GM19328 (cell line): ENCODE measurements at regions not wholly inside any gene's neighbourhood (a gene's known extent, or its start where the extent isn't known, plus 50 kb on each side); places are given as distances from the start of the nearest gene placed in this dataset.

Source experiments
- ATAC-seq: cut with Tn5 transposase; IDR thresholded peaks from one replicate; pipeline ENCODE4 v1.9.1; 2021; ENCODE audit warnings: mild to moderate bottlenecking, moderate library complexity; ENCODE audit not compliant: unreplicated experiment

DNA sequence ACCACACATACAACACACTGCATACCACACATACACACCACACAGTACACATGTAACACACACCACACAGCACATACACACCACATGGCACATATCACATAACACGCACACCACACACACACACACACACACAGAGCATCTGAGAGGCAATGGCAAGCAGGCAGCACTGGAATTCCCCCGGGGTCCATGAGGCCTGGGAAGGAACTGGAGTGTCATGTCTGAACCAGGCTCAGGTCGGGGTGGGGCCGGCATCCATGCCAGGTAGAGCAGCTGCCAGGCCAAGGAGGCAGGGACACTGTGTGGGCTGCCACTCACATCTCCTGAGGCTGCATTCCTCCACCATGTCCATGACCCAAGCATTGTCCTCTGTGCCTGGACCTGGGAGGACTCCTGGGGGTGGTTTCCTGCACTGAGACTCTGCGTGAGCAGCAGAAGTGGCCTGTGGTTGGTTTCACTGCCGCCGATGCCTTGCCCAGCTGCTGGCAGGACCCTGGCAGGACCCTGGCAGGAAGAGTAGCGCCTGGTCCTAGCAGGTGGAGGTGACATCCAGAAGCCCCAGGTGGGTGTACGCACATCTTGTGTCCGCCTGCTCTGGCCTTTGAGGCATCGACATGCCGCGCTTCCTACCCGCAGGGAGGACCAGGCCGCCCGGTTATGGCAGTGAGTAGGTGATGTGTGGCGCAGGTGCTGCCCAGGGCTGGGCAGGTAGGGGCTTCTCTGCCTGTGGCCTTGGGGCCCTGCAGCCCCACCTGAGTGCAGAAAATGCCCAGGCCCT, 1280.4 kb downstream of the TBC1D22A start:
- ATAC-seq: no peak

DNA sequence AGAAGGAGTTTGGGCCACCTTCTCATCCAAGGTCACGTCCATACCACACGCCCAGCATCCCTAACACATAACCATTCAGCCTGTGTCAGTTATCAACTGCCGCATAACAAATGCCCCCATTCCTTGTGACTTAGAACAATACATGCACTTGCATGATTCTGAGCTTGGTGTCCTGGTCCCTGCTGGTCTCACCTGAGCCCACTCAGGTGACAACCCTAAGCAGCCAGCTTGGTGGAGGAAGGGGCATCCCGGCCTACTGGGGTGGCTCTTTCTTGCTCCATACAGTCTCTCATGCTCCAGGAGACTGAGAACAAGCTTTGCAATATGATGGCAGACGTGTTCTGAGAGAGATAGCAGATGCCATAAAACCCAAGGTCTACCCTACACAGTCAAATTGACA, 1276.9 kb downstream of the TBC1D22A start:
- ATAC-seq: no peak

DNA sequence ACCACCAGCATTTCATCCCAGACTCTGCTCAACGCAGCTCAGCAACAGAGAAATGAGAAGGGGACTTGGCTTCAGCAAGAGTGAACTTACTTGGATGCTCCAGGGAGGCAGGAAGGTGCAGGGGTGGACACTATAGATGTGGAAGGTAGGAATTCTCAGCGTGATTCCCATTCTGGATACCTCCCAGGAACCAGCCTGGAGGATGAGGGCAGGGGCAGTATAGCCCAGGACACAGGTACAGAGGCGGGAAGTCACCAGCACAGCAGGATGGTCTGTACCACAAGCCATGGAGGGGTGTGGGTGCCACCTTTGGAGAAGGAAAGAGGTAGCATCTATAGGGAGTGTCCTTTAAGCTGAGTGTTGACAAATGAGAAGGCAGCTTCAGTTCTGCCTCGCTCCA, 1275.2 kb downstream of the TBC1D22A start:
- ATAC-seq: no peak

DNA sequence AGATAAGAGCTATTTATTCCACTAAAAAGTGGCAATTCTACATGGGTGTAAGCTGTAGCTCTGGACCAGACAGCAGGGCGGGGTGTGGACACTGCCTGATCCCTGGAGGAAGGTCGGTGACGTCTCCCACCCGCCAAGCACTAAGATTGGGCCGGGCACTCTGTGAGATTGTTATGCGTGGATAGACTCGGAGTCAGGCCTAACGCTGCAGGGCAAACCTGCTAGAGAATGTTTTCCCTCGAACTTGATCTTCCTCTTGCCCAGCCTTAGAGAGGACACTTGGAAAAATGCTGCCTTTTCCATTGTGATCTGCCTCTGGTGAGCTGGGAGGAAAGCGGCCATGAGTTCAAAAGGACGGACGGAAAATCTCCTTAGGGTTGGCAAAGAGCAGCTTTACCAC, 1273.4 kb downstream of the TBC1D22A start:
- no peak for ATAC-seq

DNA sequence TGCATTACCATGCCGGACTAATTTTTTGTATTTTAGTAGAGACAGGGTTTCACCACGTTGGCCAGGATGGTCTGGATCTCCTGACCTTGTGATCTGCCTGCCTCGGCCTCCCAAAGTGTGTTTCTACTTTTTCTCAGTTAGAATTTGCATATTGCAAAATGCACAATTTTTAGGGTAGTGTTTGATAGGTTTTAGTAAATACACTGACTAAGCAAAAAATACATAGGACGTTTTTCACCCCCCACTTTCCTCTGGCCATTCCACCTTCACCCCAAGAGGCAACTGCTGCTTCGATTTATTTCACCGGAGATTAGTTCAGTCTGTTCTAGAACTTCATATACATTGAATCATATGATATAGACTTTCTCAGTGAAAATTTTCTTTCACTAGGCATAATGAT, 1269.1 kb downstream of the TBC1D22A start:
- no peak for ATAC-seq

DNA sequence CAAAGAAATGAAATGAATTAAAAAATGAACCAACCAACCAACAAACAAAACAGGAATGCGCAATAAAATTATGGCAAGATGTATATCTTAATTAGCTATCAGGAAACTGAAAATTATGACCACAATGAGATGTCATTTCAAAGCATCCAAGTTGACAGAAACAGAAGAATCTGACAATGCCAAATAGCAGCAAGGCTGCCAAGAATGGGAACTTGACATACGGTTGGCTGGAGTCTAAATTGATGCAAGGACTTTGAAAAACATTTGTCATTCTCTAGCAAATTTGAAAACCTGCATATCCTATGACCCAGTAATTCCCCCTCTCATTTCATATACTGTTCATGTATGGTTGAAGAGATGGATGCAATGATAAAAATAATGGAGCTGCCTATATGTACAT, 1262.6 kb downstream of the TBC1D22A start:
- ATAC-seq: no peak

DNA sequence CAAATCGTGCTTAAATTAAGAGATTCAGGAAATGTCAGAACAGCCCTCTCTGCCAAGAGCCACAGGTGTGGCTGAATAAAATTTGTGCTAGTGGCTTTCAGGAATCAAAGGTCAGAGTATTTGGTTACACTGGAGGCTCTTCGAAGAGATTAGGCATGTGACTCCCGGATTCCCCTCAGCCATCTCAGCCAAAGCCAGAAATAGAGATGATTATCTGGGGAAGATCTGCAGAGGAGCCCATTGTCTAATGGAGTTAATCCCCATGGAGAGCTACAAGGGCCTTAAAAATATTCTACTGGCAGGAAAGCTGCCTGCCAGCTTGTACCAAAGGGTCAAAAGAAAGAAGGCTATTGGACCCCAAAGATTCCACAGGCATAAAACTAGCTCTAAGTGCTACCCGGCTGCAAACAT, 1259.5 kb downstream of the TBC1D22A start:
- no peak for ATAC-seq

DNA sequence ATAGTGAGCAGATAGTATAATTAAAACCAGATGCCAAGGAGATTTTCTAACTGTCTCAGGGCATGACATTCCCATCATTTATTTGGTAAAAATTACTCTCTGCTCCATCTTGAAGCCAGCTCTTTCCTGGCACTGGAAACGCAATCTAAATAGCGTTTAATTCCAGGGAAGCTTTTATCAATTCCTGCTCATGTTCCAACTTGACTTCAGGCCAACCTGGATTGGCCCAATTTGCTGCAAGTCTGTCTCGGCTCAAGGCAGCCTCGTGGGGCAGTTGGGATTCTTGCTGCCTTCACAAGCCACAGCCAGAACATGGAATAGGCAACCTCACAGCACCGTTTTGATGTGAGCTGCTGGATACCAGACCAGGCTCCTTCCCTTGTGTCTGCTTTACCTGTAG, 1255.9 kb downstream of the TBC1D22A start:
- no peak for ATAC-seq

DNA sequence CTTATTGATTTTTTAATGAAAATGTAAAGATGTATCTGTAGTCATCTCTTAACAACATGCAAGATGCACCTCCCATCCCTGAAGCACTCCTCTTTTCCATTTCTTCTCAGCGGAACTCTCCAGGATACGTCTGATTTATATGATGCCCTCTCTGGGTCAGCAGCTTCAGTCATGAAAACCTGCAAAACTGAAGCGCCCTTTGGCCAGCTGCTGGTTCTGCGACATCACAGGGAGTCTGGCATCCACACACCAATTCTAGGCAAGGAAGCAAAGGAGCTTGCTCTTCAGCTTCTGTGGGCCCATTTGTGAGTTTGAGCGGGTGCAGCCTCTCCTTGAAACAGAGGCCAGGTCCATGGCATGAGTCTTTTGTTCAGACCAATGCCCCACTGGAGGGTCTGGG, 1253.3 kb downstream of the TBC1D22A start:
- no peak for ATAC-seq

DNA sequence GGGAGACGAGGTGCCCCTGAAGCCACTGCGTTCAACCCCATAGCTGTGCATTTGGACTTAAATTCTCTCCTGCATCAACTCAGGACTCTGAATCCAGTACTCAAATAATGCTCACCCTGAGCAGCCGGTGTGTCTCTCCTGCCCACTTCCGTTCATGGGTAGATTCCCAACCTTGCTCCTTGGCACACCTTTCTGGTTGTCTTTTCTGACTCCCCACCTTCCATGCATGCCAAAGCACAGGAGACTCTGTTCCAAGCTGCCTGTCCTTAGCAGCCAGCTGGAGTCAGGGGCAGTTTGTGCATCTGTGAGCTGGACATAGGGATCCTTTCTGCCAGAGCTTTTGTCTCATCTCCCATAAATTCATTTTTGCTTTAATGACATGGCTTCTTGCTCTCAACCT, 1242.5 kb downstream of the TBC1D22A start:
- ATAC-seq: no peak

DNA sequence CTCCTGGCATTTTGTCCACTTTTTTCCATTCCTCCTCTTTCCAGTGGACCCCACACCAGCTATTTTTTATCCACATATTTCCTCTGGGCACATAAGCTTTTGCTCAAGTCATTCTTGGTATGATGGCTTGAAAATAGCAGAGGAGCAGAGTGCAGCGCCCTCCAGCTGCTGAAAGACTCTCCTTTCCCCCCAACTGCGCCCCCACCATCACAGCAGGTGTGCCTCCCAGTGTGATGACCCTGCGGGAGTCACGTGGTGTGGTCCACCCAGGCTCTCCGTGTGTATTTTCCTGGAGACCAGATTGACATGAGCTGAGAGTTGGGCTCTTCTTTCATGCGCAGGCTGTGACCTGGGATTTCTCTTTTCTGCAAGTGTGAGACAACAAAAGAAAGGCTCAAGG, 1241.6 kb downstream of the TBC1D22A start:
- no peak for ATAC-seq

DNA sequence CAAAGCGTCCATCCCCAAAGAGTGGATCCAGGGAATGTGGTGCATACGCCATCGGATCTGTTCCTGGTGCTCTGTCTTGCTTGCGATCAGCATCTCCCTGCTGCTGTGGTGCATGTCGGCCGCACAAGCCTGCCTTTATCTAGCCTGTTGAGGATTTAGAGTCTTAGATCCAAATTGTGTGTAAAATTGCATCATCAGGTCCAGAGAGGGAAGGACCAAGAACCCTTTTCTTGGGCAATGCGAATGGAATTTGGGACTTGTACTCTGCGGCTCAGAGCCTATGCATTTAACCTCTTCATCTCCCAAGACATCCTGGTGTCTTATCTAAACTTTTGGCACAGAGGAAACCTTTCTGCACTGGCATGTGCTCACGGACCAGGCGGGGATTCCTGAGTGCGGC, 1238.7 kb downstream of the TBC1D22A start:
- no peak for ATAC-seq

DNA sequence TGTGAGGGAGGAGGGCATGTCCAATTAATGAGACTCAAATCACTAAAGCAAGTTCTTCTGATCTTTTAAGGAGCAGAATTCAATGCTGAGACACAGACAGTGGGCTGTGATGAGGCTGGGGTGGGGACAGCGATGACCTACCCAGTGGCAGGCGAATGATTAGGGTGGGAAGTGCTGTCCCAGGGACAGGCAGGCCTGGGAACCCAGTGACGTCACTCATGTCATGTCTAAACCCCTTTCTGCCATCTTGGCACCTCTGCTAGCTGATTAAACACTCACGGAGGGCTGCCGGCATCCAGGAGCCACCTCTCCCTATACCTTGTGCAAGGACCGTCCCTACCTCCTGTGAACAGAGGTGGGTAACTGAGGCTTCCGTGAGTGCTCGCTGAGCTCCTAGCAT, 1235.2 kb downstream of the TBC1D22A start:
- no peak for ATAC-seq

DNA sequence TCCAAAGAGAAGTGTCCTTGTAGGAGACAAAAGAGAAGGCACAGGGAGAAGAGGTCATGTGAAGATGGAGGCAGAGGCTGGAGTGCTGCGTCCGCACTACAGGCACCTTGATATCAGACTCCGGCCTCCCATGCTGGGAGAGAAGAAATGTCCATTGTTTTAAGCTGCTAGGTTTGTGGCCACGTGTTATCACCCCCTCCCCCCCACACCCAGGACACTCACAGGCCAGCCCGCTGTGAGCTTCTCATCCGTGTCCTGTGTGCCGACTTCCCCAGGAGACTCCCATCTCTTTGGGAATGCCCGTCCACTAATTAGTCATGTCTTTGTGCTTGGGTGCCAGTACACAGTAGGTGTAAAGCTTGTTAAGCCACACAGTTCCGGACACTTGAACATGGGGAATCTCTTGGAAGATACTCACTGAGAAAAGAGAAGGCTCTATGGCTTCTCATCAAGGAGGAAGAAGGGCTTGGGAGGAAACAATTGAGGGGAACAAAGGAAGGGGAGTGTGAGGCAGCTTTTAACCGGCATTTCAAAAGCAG, 1234.7 kb downstream of the TBC1D22A start:
- ATAC-seq: no peak

DNA sequence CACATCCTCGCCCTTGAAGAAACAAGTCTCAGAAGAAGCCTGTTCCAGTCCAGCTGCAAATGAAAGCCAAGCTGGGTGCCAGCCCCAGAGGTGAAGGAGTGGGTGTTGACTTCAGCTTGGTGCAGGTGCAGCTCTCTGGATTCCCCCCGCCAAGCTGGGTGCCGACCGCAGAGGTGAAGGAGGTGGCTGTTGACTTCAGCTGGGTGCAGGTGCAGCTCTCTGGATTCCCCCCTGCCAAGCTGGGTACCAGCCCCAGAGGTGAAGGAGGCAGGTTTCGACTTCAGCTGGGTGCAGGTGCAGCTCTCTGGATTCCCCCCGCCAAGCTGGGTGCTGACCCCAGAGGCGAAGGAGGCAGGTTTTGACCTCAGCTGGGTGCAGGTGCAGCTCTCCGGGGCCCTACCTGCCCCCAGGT, 1234.0 kb downstream of the TBC1D22A start:
- ATAC-seq: no peak

DNA sequence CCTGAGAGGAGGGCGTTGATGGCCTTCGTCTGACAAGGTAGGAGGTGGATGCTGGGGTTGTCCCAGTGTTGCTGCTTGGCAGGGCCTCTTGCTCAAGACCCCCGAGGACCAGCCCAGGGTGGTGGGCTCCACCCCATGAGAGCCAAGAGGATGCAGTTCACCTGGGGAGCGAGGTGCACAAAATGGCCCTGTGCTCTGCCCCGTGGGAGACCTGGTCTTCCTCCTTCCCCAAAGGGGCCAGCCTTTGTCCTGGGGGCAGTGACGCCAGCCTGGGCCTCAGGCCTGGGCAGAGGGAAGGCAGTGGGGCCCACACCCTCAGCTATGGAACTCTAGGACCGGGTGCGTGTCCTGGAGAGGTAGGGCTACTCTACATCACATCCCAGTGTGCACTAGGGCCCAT, 1233.3 kb downstream of the TBC1D22A start:
- ATAC-seq: no peak

DNA sequence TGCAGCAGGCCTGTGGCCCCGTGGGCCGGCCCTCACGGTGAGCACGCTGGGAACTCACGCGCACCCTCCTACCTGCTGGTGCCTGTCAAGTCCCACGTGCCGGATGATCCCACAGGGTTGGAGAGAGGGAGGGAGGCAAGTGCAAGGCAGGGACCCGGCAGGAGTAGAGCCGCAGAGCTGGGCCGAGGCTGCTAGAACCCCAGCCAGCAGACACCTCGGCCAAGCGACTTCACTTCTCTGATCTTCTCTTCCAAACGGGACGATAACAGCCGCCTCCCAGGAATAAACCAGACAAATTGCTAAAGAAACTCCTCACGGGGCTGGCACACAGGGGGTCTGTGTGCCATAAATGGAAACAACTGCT, 1232.8 kb downstream of the TBC1D22A start:
- no peak for ATAC-seq

DNA sequence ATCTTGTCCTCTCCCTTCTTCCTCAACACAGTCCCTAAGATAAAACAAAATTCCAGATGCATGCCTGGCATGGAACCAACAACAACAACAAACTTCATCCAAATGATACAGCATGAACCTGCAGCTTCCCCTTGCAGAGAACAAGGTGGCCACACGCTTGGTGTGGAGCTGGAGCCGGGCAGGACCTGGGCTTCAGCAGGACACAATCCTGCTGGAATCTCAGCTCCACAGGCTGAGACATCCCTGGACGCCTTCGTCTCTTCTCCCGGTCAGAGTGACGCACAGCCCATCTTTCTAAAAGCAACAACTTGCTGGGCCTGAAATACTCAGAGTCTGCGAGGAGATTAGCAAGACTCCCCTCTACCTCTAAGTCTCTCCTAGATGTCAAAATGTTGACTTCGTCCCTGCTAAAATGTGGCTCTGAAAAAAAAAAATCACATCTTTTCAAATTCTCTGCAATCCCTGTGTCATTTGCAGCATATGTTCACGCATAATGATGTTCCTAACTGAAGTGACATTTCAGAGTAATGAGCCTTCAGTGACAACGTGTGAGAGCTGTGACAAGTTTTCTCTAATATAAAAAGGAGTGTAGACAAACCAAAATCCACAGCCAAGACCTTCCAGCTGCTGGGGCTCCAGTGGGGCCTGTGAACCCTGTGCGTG, 1232.3 kb downstream of the TBC1D22A start:
- no peak for ATAC-seq

DNA sequence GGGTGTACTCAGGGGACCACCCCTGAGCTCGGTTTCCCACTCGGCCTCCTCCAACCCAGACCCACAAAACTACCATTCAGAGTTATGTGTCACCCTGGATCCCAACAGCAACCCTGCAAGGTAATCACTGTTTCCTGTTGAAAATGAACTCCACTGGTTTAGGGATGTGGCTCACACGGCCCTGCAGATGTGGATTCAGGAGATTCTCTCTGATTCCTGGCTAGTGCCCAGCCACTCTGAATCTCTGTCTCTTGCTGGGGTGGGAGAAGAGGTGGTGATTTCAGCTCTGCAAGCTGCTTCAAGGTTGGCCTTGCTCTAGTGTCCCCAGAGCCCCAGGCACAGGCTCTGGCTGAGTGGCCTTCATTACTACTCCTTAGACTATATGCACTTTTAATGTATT, 1231.6 kb downstream of the TBC1D22A start:
- ATAC-seq: no peak

DNA sequence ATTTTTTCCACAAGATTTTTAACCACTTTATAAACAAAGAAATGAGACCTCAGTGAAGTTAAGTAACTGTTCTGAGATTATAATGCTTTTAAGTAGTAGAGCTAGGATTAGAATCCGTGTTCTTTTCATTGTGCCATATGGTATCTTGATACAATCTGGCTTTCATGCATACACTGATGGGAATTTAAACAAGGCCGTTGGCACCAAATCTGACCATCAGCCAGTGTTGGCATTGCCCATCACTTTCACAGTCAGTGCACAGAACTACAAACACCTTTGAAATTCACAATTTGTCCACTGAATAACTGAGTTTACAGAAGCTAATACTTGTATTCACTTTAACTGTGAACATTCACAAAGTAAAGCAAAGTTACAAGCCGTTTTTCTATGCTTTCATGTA, 1228.0 kb downstream of the TBC1D22A start:
- ATAC-seq: no peak

DNA sequence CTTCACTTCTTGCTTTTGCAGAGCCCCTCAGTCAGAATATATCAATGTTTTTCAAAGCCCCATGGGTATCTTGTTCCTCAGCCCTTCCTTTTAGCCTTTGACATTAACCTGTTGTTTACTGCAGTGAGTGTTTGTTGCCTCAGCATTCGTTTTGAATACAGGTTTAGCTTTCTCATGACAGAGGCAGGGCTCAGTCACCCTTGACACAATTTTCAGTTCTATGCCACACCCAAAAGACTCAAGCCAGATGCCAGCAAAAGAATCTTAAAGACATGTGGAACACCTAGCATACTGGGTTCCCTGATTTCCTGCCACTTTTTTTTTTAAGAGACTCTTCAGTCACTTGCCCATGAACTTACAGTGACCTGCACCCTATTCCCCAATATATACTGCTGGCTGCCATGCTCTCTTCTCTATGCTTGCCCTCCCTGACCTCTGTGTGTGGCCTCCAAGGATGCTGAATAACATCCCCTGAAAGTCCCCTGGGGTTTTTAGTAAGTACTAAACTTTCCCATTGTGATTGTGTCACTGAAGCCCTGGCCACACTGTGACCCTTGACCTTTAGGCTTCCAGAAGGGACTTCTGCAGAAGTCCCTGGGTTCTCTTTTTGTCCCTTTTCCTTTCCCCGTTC, 1225.5 kb downstream of the TBC1D22A start:
- ATAC-seq: no peak

DNA sequence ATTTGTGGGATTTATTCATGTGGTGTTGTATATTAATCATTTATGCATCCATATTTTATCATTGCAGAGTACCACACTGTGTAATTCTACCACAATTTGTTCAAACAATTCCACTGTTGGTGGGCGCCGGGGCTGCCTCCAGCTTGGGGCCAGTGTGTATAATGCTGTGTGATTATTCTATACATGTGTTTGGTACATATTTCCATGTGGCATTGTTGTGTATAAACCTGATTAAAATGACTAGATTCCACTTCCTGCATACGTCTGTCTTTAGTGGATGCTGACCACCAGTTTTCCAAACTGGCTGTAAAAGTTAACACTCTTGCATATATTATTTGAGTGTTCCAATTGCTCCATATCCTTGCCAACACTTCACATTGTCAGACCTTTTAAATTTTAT, 1213.8 kb downstream of the TBC1D22A start:
- no peak for ATAC-seq
